NCI-H69 (cell line): ENCODE measurements at regions not wholly inside any gene's neighbourhood (a gene's known extent, or its start where the extent isn't known, plus 50 kb on each side); places are given as distances from the start of the nearest gene placed in this dataset.
A peak's percentile ranks its signal among the peaks of the same experiment; 100 is the strongest.

Source experiments
- DNase-seq: peaks from one replicate; lab custom pipeline; 2025; lab: John Stamatoyannopoulos, UW

DNA sequence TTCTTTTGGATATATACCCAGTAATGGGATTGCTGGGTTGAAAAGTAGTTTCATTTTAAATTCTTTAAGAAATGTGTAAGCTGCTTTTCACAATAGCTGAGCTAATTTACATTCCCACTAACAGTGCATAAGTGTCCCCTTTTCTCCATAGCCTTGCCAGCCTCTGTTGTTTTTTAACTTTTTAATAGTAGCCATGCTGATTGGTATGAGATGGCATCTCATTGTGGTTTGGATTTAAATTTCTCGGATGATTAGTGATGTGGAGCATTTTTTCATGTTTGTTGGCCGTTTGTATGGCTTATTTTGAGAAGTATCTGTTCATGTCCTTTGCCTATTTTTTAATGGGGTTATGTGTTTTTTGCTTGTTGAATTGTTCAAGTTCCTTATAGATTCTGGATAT, 444.3 kb upstream of the ATP11B start:
- DNase-seq = no peak

DNA sequence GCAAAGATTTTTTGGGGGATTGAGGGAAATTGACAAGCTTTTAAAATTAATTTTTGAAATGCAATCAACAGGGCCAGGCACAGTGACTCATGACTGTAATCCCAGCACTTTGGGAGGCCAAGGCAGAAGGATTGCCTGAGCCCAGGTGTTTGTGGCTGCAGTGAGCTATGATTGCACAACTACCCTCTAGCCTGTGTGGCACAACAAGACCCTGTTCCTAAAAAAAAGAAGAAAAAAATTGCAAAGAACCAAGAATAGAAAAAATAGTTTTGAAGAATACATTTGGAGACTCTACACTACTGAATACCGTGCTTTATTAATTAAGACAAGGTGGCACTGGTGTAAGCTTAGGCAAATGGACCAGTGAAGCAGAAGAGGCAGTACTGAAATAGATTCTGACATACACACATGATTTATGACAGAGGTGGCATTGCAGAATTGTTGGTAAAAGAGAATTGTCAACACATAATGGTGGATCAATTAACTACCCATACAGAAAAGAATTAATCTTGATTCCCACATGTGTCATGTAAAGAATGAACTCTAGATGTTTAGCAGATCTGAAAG, 443.3 kb upstream of the ATP11B start:
- peak; percentile 55 for DNase-seq

- peak; percentile 54 for DNase-seq
These were observed 435.4 kb upstream of the ATP11B start for GRCh38 chr3:182357928-182358327.

GRCh38 chr3:182364323-182364722, 429.0 kb upstream of the ATP11B start:
- peak; percentile 88 for DNase-seq

GRCh38 chr3:182364723-182365650, 428.3 kb upstream of the ATP11B start:
- peak; percentile 99 for DNase-seq

DNA sequence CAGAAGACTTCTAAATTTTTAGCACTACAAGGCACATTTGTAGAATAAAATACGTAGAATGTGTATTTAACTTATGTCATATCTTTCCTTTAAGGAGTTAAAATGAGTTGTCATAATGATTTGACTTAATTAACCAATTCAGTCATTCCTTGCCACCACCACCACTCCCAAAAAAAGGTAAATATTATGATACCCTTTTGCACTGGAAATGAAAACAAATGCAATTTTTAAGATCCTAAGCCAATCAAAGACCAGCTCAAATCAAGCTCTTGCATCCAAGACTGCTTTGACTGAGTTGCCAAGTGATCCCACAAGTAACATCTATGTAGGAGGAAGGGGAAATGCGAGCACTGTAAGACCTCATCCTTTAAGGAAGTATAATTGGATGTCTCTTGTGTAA, 426.6 kb upstream of the ATP11B start:
- DNase-seq = no peak

- DNase-seq = no peak
These were observed 423.4 kb upstream of the ATP11B start for GRCh38 chr3:182369861-182370260.

DNA sequence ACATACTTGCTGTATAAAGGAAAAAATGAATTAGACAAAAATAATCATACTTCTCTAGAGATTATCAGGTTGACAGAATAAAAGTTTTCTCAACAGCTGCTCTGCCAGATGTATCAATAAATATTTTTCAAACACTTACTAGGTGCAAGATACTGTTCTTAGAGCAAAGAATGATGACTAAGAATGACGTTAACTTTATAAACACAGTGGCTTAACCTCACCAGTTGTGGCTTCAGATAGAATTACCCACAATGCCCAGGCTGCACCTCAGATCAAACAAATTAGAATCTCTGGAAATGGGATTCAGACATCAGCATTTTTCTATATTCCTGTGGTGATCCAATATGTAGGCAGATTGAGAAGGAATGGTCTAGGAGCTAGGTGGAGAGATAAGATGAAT, 422.4 kb upstream of the ATP11B start:
- DNase-seq = no peak

DNA sequence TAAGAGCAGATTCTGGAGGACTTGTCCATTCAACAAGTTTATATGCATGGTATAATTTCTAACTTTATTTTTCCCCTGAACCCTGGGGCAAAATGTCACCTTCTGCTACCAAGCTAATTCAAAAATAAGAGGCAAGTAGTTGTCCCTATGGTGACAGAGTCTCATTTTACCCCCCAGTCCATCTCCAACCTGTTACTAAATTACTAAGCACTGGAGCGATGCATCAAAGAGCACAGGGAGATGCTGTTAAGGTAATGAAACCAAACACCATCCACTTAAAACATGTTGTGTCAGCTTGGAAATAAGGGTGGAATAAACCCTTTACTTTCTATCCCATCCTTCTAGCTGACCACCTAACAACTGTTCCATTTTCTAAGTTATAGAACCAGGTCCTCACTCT, 417.4 kb upstream of the ATP11B start:
- peak; percentile 73 for DNase-seq

- peak; percentile 15 for DNase-seq
These were observed 411.0 kb upstream of the ATP11B start for GRCh38 chr3:182382112-182382857.

- DNase-seq = peak; percentile 43
These were observed 409.1 kb upstream of the ATP11B start for GRCh38 chr3:182384221-182384620.

DNA sequence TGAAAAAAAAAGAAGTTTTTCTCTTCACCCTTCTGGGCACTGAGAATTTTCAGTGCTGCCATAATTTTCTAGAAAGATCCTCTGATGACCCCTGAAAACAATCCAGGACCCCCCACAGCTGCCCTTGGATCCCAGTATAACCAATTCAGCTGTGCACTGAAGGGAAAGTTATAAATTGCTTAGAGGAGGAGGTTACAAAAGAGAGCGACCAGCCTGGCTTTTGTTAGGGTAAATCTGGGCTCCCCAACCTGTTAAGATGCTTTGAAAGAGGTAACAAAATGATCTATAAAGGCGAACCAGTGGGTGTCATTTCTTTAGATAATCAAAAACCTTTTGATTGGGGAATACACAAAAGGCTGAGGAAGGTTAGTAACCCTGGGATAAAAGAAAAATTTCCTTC, 407.9 kb upstream of the ATP11B start:
- no peak for DNase-seq

DNA sequence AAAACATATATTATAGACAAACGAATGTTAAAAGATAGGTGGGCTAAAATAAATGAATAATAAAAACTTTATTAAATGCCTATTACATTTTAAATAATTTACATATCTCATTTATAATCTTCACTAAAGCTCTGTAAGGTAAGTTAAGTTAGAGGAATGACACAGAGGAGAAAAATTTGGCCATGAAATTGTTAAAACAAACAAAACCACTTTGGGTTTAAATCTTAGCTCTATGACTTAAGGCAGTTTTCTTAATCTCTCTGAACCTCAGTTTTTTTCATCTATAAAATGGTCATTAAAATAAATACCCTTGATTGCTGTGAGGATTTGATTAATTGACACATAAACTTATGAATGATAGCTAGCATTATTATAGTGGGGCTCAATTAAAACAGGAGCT, 404.8 kb upstream of the ATP11B start:
- DNase-seq = no peak

DNA sequence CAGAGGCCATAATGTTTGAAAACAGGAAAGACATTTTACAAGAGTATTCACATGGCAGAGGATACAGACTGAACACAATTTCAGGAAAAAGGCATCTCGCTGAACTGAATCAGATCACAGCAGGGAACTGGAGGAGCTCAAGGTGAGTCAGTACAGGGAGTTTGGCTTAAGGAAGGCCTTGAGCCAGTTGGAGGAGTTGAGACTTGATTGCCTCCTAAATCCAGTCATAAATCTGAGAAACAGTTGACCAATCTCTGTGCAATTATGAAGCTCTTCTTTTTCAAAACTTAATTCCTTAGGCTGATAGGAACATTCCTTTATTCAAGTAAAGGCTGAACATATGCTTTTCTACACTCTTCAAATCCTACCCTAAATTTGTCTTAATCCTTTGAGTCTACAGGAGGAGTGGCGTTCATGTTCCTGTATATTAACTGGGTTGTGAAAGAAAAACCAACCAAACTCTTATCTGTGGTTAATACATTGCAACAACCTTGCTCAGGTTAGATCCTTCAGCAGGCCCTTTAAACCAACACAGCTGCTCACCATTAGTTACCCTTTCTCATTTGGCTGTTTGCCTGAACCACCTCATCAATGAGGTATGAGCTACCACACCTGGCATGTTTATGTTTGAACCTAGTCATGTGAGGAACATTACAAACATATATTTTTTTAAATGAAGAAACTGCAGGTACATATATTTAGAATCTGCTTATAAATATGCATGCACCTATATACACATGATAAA, 404.1 kb upstream of the ATP11B start:
- DNase-seq = peak; percentile 95

DNA sequence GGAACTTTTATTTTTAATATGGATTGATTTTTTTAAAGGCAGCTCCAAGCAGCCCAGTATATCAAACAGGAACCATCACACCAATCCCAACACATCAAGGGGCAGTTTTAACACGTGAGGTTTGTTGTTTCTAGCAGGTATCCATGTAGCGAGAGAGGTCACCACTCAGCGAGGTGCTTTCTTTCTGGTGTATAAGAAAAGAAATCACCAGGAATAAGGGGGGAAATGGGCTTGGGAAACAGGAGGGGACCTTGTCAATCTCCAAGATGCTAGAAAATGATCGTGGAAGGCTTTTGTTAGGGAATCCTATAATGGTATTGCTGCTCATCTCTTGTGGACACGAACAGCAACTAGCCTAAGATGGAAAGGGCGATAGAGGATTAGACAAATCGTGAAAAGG, 402.9 kb upstream of the ATP11B start:
- DNase-seq = peak; percentile 34

DNA sequence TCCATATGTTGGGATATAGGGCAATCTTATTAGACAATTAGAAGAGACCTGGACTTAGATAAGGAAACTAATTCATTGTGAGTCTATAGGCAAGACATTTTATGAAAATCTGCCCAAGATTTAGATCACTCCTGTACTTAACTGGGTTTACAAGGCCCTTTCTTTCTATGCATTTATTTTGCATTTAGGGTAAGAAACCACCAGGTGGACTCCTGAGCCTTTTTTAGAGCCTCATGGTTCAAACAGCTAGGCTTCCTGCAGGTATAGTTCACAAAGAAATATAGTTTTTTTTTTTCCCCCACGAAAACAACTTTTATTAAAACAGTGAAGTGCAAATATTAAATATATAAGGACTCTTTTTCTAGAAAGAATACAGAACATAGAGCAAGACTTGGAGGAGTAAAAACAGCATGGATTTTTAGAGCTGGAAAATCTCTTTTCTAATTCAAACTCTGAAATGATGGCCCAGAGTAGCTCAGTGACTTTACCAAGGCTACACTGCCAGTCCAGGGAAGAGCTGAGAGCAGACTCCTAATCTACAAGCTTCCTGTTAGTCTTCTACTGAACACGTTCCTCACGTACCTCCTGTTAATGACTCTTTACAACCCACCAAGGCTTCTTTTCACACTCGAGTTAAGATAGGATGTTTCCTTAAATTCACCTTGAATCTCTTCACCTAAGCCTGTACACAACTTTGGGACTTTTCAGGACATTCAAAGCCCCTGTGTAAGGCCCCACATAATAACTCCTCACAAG, 400.9 kb upstream of the ATP11B start:
- DNase-seq = peak; percentile 59

DNA sequence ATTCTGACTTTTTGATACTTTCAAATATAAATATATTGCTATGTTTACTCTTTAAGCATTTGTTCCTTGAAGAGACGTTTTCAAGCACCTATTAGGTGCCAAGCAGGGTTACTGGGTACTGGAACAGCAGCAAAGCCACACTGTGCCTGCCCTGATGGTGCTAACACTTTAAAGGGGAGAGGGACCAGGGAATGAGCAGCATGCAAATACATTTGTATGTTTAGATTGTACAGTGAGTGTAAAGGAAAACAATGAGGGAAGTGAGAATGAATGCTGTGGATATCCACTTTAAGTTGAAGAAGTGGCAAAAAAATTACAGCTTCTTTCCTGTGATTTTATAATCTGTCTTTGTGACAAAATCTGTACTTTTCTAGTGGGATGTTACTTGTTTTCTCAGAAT, 400.2 kb upstream of the ATP11B start:
- peak; percentile 16 for DNase-seq

DNA sequence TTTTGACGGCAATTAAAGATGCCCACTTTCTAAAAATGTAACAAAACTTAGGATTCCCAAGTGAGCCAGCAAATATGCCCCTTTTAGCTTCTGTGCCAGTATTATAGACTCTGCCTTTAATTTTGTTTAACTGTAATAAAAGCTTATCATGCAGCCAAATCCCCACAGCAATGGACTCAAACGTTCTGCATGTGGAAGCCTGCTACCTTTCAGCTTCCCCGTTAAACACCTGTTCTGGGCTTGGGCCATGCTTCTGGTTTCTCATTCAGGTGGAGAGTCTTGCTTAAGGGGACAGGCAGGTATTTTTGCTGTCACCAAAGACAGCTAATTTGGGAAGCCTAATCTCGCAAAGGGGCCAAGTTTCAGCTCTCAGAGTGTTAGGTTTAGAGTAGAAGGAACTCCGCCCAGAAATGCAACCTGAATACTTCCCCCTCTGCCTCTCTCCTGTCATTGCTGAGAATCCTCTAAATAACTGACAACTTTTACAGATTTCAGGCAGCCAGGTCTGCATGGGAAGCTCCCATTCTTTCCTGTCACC, 399.4 kb upstream of the ATP11B start:
- DNase-seq = peak; percentile 46

DNA sequence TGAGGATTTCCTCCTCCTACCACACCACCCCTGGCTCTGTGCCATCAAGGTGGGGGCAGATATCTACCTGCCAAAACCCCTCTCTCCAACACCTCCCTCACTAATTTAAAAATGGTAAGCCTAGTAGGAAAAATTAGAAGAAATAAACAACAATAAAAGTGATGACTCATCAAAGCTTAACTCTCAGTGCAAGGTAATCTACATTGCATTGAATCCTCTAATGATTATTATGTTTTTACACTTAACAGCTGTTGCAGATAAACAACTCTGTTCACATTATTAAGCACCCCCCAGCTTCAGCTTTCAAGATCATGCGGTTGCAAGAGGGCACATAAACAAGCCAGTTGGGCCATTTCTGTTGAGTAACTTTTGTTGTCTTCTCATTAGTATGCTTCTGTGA, 396.1 kb upstream of the ATP11B start:
- peak; percentile 70 for DNase-seq

GRCh38 chr3:182399978-182400737, 393.1 kb upstream of the ATP11B start:
- DNase-seq = no peak
